Sigmoid colon (tissue), 6 donors: ENCODE measurements at regions not wholly inside any gene's neighbourhood (a gene's known extent, or its start where the extent isn't known, plus 50 kb on each side); places are given as distances from the start of the nearest gene placed in this dataset.

ENCODE experiments used
- DNase-seq: peaks from one replicate; pipeline ENCODE4 v3.0.0-alpha.2; 2019
- H3K27ac ChIP-seq, 4 donors: fragments of 200-600 bp; sonication (generic); one replicate each; pipeline ENCODE4 v1.5.1; 2016 to 2019; ENCODE audit warnings: mild to moderate bottlenecking in 1 of 4
- H3K27me3 ChIP-seq, 3 donors: fragments of 200-600 bp; sonication (generic); one replicate each; pipeline ENCODE4 v1.5.1; 2019; ENCODE audit warnings: mild to moderate bottlenecking in 1 of 3
- H3K36me3 ChIP-seq, 4 donors: fragments of 200-600 bp; sonication (generic); one replicate each; pipeline ENCODE4 v1.5.1; 2016 to 2019
- H3K4me1 ChIP-seq, 4 donors: fragments of 200-600 bp; sonication (generic); one replicate each; pipeline ENCODE4 v1.5.1; 2017 to 2019
- H3K4me3 ChIP-seq, 4 donors: fragments of 200-600 bp; sonication (generic); one replicate each; pipeline ENCODE4 v1.5.1; 2017 to 2019; ENCODE audit warnings: mild to moderate bottlenecking in 2 of 4, moderate library complexity in 1 of 4
- H3K9me3 ChIP-seq, 4 donors: fragments of 200-600 bp in 3 of 4; sonication (generic) in 3 of 4; one replicate each; pipeline versions ENCODE4 v1.5.1 to v1.6.1; 2013 to 2019
- EP300 ChIP-seq, 4 donors: sonication (generic); formaldehyde crosslinking; IDR thresholded peaks; one replicate each; pipeline ENCODE4 v1.6.1; 2017; ENCODE audit warnings: antibody characterized with exemption in 4 of 4
- POLR2A ChIP-seq, 2 donors: fragments of 450-650 bp; IDR thresholded peaks; one replicate each; pipeline ENCODE4 v1.6.1; 2016; ENCODE audit warnings: antibody characterized with exemption in 2 of 2, mild to moderate bottlenecking in 2 of 2, moderate library complexity in 2 of 2
- POLR2AphosphoS5 ChIP-seq, 4 donors: sonication (generic); formaldehyde crosslinking; IDR thresholded peaks; one replicate each; pipeline ENCODE4 v1.6.1; 2017; ENCODE audit warnings: antibody characterized with exemption in 4 of 4
- WGBS, 2 donors: extraction: QIAGEN DNeasy Blood & Tissue Kit; methylation state at CpG; one replicate each; pipeline ENCODE4 v1.1.7; 2013; 5-methylcytosine and 5-hydroxymethylcytosine counted together
- intact Hi-C: fragments of 100-400 bp; cut with DNase I; formaldehyde crosslinking; loops from one replicate; pipeline ENCODE4 v1.15.1; 2023
- TF ChIP-seq, protein P1 (sequence below), 4 experiments: fragments of 450-650 bp in 3 of 4; fragments of 200-600 bp in 1 of 4; IDR thresholded peaks; one replicate each; pipeline ENCODE4 v1.5.1; 2016 to 2019; ENCODE audit warnings: antibody characterized with exemption in 4 of 4, mild to moderate bottlenecking in 3 of 4, moderate library complexity in 2 of 4
- donor health status: healthy with polysubstance abuse.
- donor health status: healthy.

- intact Hi-C loops: no loop called here
- H3K36me3 ChIP-seq: no peaks in the 10 kb centered on the region
- no peaks in the 10 kb centered on the region for H3K27me3 ChIP-seq
- H3K9me3 ChIP-seq: peaks cover 0 to 2% (median 0%) of the 10 kb centered on the region in 4 donors
- H3K27ac ChIP-seq: no peak overlapping the region
- no peaks in the 10 kb centered on the region for H3K4me1 ChIP-seq
- DNase-seq: no peak
- H3K4me3 ChIP-seq: no peak overlapping the region
- TF ChIP-seq, protein P1, sequence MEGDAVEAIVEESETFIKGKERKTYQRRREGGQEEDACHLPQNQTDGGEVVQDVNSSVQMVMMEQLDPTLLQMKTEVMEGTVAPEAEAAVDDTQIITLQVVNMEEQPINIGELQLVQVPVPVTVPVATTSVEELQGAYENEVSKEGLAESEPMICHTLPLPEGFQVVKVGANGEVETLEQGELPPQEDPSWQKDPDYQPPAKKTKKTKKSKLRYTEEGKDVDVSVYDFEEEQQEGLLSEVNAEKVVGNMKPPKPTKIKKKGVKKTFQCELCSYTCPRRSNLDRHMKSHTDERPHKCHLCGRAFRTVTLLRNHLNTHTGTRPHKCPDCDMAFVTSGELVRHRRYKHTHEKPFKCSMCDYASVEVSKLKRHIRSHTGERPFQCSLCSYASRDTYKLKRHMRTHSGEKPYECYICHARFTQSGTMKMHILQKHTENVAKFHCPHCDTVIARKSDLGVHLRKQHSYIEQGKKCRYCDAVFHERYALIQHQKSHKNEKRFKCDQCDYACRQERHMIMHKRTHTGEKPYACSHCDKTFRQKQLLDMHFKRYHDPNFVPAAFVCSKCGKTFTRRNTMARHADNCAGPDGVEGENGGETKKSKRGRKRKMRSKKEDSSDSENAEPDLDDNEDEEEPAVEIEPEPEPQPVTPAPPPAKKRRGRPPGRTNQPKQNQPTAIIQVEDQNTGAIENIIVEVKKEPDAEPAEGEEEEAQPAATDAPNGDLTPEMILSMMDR (IDR thresholded peaks at IDR 0.05): no peak
- no peak for TF ChIP-seq POLR2A (IDR thresholded peaks at IDR 0.05)
- no peak for TF ChIP-seq POLR2AphosphoS5 (IDR thresholded peaks at IDR 0.05)
- no peak for TF ChIP-seq EP300 (IDR thresholded peaks at IDR 0.05)
- WGBS, 2 donors: 68 to 73% methylated on average over 4 of the region's 4 CpGs
Observed at GRCh38 chr14:96989306-96989705, 192.1 kb downstream of the VRK1 start.

- TF ChIP-seq EP300 (IDR thresholded peaks at IDR 0.05) (no peak), POLR2A (IDR thresholded peaks at IDR 0.05) (no peak), POLR2AphosphoS5 (IDR thresholded peaks at IDR 0.05) (no peak)
- TF ChIP-seq, protein P1 (IDR thresholded peaks at IDR 0.05): no peak
- H3K36me3 ChIP-seq: no peaks in the 10 kb centered on the region
- H3K4me3 ChIP-seq: no peak overlapping the region
- H3K4me1 ChIP-seq: no peaks in the 10 kb centered on the region
- no peaks in the 10 kb centered on the region for H3K27me3 ChIP-seq
- 88 to 91% methylated on average over 2 of the region's 2 CpGs for WGBS, 2 donors
- intact Hi-C loops: no loop called here
- no peak for DNase-seq
- H3K9me3 ChIP-seq: peaks cover 0 to 2% (median 0%) of the 10 kb centered on the region in 4 donors
- no peak overlapping the region for H3K27ac ChIP-seq
Observed at GRCh38 chr14:96991226-96991625, 194.0 kb downstream of the VRK1 start.

- WGBS, 2 donors: 84 to 88% methylated on average over 6 of the region's 6 CpGs
- H3K27me3 ChIP-seq: no peaks in the 10 kb centered on the region
- H3K27ac ChIP-seq: no peak overlapping the region
- DNase-seq: no peak
- no peak overlapping the region for H3K4me3 ChIP-seq
- H3K4me1 ChIP-seq: no peaks in the 10 kb centered on the region
- TF ChIP-seq EP300 (IDR thresholded peaks at IDR 0.05) (no peak), POLR2AphosphoS5 (IDR thresholded peaks at IDR 0.05) (no peak), POLR2A (IDR thresholded peaks at IDR 0.05) (no peak)
- TF ChIP-seq, protein P1 (IDR thresholded peaks at IDR 0.05): no peak
- H3K36me3 ChIP-seq: no peaks in the 10 kb centered on the region
- peaks cover 0 to 2% (median 0%) of the 10 kb centered on the region in 4 donors for H3K9me3 ChIP-seq
- intact Hi-C loops: no loop called here
Observed at GRCh38 chr14:96994999-96995398, 197.8 kb downstream of the VRK1 start.

- Histone ChIP-seq H3K27me3 (no peaks in the 10 kb centered on the region), H3K4me3 (no peak overlapping the region), H3K27ac (no peak overlapping the region), H3K4me1 (no peaks in the 10 kb centered on the region), H3K36me3 (no peaks in the 10 kb centered on the region), H3K9me3 (no peaks in the 10 kb centered on the region)
- intact Hi-C loops: no loop called here
- DNase-seq: no peak
- TF ChIP-seq, protein P1 (IDR thresholded peaks at IDR 0.05): no peak
- TF ChIP-seq POLR2A (IDR thresholded peaks at IDR 0.05): no peak
- 64 to 84% methylated on average over 6 of the region's 6 CpGs for WGBS, 2 donors
Observed at GRCh38 chr14:96997269-96997668, 200.1 kb downstream of the VRK1 start.

DNA sequence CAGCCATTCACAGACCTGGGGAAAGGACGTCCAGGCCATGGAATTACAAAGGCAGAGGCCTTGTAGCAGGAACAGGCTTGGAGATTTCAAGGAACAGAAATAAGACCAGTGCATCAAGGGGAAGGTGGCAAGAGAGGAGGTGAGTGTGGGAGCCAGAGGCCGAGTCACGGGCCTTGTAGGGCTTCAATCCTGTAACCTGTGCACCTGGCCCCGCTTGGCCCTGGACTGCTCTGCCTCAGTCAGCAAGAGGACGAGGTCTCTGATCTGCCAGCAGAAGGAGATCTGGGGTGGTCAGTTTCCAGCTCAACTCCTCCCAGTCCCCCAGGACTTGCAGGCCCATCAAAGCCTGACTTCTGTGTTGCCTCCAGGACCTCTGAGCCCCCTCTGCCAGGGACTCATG lies 200.8 kb downstream of the VRK1 start:
- intact Hi-C loops: no loop called here
- 61 to 86% methylated on average over 5 of the region's 5 CpGs for WGBS, 2 donors

More for the DNA sequence above, 200.8 kb downstream of the VRK1 start:
- Histone ChIP-seq H3K27ac (no peak overlapping the region), H3K27me3 (no peaks in the 10 kb centered on the region), H3K36me3 (no peaks in the 10 kb centered on the region), H3K4me1 (no peaks in the 10 kb centered on the region), H3K4me3 (no peak overlapping the region), H3K9me3 (no peaks in the 10 kb centered on the region)
- TF ChIP-seq EP300 (IDR thresholded peaks at IDR 0.05) (no peak), POLR2AphosphoS5 (IDR thresholded peaks at IDR 0.05) (no peak), POLR2A (IDR thresholded peaks at IDR 0.05) (no peak)
- TF ChIP-seq, protein P1 (IDR thresholded peaks at IDR 0.05): no peak
- DNase-seq: no peak
